GM18507 (cell line): ENCODE measurements at regions not wholly inside any gene's neighbourhood (a gene's known extent, or its start where the extent isn't known, plus 50 kb on each side); places are given as distances from the start of the nearest gene placed in this dataset.

Experiments used
- DNase-seq: peaks from one replicate; pipeline ENCODE4 v3.0.0; 2011; ENCODE audit warnings: low read depth; ENCODE audit not compliant: insufficient read length; ENCODE audit errors: extremely low spot score
- FAIRE-seq: peaks from 2 replicates; lab custom pipeline; 2011; peaks lifted over from hg19 to GRCh38; lab: Jason Lieb, UNC

- DNase-seq (peak; percentile 14), FAIRE-seq (peak; percentile 96)
Observed at GRCh38 chr3:39000008-39000450, 51.7 kb downstream of the SCN11A start.

GRCh38 chr3:38998086-38998485 lies 53.7 kb downstream of the SCN11A start:
- FAIRE-seq, result no peak
- DNase-seq, result no peak

- DNase-seq (no peak), FAIRE-seq (no peak)
Observed at GRCh38 chr3:38996193-38996592, 55.6 kb downstream of the SCN11A start.

GRCh38 chr3:38994251-38994650 lies 57.5 kb downstream of the SCN11A start:
- DNase-seq (no peak), FAIRE-seq (no peak)

GRCh38 chr3:38992117-38992760 lies 59.5 kb downstream of the SCN11A start:
- no peak for DNase-seq
- no peak for FAIRE-seq

GRCh38 chr3:38990621-38991020 lies 61.1 kb downstream of the SCN11A start:
- DNase-seq (no peak), FAIRE-seq (no peak)

- FAIRE-seq (no peak), DNase-seq (no peak)
Observed at GRCh38 chr3:38989917-38990510, 61.7 kb downstream of the SCN11A start.

- FAIRE-seq, result no peak
- DNase-seq, result no peak
Observed at GRCh38 chr3:38988955-38989354, 62.8 kb downstream of the SCN11A start.

GRCh38 chr3:38987456-38987855 lies 64.3 kb downstream of the SCN11A start:
- no peak for FAIRE-seq
- no peak for DNase-seq

GRCh38 chr3:38986901-38987300 lies 64.8 kb downstream of the SCN11A start:
- DNase-seq (no peak), FAIRE-seq (no peak)

- DNase-seq (no peak), FAIRE-seq (no peak)
Observed at GRCh38 chr3:38985981-38986380, 65.8 kb downstream of the SCN11A start.

- DNase-seq (no peak), FAIRE-seq (no peak)
Observed at GRCh38 chr3:38985581-38985980, 66.2 kb downstream of the SCN11A start.

- no peak for FAIRE-seq
- DNase-seq, result no peak
Observed at GRCh38 chr3:38984731-38985130, 67.0 kb downstream of the SCN11A start.

- FAIRE-seq (no peak), DNase-seq (no peak)
Observed at GRCh38 chr3:38984110-38984509, 67.6 kb downstream of the SCN11A start.

- DNase-seq (no peak), FAIRE-seq (no peak)
Observed at GRCh38 chr3:38980938-38981337, 70.8 kb downstream of the SCN11A start.

- no peak for FAIRE-seq
- no peak for DNase-seq
Observed at GRCh38 chr3:38978729-38979128, 73.0 kb downstream of the SCN11A start.

- no peak for FAIRE-seq
Observed at GRCh38 chr3:38970851-38971638, 80.7 kb downstream of the SCN11A start.

GRCh38 chr3:38969317-38970235 lies 82.2 kb downstream of the SCN11A start:
- FAIRE-seq, result no peak
- no peak for DNase-seq

More at GRCh38 chr3:38970851-38971638, 80.7 kb downstream of the SCN11A start:
- no peak for DNase-seq

- DNase-seq, result no peak
Observed at GRCh38 chr3:38968891-38969290, 82.9 kb downstream of the SCN11A start.

GRCh38 chr3:38968403-38968802 lies 83.3 kb downstream of the SCN11A start:
- no peak for FAIRE-seq

More at GRCh38 chr3:38968891-38969290, 82.9 kb downstream of the SCN11A start:
- no peak for FAIRE-seq

More at GRCh38 chr3:38968403-38968802, 83.3 kb downstream of the SCN11A start:
- no peak for DNase-seq
